HG03045 (cell line): ENCODE measurements at regions not wholly inside any gene's neighbourhood (a gene's known extent, or its start where the extent isn't known, plus 50 kb on each side); places are given as distances from the start of the nearest gene placed in this dataset.

Source experiments
- ATAC-seq: cut with Tn5 transposase; IDR thresholded peaks from one replicate; pipeline ENCODE4 v1.9.1; 2021; ENCODE audit warnings: mild to moderate bottlenecking, moderate library complexity; ENCODE audit not compliant: unreplicated experiment

DNA sequence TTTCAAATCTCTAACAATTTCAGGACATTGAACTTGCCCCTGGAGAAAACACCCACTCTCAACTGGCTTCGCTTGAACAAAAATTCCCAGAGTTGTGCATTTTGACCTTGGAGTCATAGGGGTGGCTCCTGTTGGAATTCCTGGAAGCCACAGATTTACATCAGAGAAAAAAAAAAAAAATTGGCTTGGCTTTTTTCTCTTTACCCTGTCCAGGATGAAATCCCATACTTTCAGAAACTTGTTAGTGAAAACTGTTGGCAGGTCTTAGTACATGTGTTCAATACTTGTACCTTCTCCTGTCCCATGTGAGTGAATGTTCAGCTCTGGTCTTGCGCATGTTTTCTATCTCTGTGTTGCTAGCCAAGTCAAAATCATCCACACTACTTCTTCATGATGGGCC lies 228.8 kb downstream of the TGFB2 start:
- ATAC-seq = no peak

- no peak for ATAC-seq
Measured at GRCh38 chr1:218575079-218575478, 229.9 kb downstream of the TGFB2 start.

GRCh38 chr1:218575856-218576255 lies 230.7 kb downstream of the TGFB2 start:
- ATAC-seq = no peak

DNA sequence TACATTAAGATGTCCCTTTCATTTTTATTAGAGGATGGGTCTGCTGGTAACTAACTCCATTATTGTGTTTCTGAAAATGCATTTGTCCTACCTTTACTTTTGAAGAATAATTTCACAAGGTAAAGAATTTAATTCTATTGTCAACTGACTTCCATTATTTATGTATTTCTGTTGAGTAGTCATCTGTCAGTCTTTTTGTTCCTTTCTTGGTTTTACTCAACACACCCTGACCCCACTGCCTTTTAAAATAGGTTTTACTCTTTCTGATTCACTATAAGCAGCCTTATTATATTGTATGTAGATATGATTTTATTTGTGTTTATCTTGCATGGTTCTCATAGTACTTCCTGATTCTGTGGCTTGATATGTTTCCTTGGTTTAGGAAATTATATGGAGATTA lies 237.5 kb downstream of the TGFB2 start:
- ATAC-seq = no peak

GRCh38 chr1:218584418-218585155 lies 239.5 kb downstream of the TGFB2 start:
- ATAC-seq = no peak

DNA sequence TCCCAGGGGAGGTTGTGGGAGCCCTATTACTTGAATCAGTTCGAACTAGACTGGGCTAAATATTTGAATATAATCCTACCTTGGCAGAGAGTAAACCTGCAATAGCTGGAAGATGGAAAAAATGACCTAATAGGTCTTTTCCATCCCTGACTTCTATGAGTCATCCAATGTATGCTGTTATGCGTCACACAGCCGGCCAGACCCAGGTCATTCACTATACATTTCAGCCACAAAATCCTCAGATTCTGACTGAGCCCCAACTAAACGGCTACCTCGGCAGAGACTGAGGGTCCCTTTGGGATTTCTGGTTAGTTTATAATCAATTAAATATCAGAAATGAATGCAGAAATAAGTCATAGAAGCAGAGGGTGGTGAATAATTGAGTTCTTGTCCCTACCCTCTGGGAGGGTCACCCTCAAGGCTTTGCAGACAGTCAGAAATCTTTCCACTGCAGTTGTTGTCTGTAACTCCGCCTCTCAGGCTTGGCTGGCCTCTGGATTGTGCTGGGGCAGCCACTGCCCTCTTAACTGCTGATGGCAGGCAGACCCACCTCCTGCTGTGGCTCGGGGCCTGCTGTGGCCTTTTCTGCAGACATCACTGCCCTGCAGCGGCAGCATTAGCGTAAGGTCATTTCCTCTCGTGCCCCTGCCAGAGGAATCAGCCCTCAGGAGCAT lies 240.5 kb downstream of the TGFB2 start:
- no peak for ATAC-seq

- no peak for ATAC-seq
Measured at GRCh38 chr1:218587900-218588299, 242.8 kb downstream of the TGFB2 start.

DNA sequence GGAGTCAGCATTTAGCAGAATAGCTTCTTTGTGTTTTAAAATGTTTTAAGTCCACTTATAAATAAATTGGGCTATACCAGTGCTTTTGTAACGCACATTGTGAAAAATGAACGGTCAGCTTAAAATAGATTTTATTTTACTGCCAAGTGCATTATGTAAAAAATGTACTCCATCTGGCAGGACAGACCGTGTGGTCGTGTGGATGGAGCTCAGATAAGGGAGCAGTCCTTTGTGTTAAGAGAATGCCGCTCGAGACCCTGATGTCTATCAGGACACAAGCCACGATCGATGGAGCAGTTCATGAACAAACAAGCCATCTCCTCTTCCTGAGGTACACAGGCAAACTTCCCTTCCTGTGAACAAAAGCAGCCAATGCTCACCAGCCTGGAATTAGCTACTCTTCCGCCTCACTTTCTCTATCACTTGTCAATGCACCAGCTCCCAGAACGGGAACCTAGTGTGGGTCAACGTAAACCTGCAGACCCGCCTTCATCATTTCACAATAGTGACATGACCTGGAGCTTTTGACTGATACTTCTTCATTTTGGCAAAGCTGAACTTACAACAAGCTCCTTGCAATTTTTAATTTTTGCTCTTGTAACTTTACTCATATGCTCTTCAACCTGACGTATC lies 243.5 kb downstream of the TGFB2 start:
- ATAC-seq = no peak

GRCh38 chr1:218589487-218589886 lies 244.4 kb downstream of the TGFB2 start:
- ATAC-seq = no peak

GRCh38 chr1:218591966-218592365 lies 246.8 kb downstream of the TGFB2 start:
- ATAC-seq = no peak

DNA sequence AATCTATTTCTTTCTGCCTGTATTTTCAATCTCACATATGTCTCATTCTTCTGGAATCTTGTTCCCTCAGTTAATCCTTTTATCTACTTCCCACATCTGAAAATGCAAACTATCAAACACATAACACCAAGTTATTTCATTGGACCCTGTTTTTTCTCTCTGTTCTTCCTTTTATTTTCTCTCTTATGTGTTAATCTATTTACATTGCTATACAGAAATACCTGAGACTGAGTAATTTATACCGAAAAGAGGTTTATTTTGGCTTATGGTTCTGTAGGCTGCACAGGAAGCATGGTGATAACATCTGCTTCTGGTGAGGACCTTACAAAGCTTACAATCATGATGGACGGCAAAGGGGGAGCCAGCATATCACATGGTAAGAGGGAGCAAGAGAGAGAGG lies 247.6 kb downstream of the TGFB2 start:
- no peak for ATAC-seq

- ATAC-seq = no peak
Measured at GRCh38 chr1:218600968-218601367, 255.8 kb downstream of the TGFB2 start.

DNA sequence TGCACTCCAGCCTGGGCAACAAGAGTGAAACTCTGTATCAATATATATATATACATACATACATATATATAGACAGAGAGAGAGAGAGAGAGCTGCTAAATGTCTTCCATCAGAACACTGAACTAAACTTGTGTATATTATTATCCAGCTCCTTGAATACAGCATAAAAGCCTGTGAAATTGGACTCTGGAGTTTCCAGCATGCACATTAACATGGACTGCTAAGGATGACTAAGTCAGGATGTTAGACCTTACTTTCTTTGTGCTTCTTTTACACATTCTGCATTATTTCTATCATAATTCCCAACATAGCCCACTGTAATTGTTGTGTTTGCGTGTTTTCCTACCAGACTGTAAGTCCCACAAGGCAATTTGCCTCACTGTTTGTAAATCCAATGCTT lies 259.1 kb downstream of the TGFB2 start:
- ATAC-seq = no peak

- ATAC-seq = no peak
Measured at GRCh38 chr1:218611916-218612585, 266.9 kb downstream of the TGFB2 start.

- no peak for ATAC-seq
Measured at GRCh38 chr1:218613105-218613504, 268.0 kb downstream of the TGFB2 start.

- no peak for ATAC-seq
Measured at GRCh38 chr1:218614031-218614430, 268.9 kb downstream of the TGFB2 start.

GRCh38 chr1:218616681-218617080 lies 271.5 kb downstream of the TGFB2 start:
- no peak for ATAC-seq

DNA sequence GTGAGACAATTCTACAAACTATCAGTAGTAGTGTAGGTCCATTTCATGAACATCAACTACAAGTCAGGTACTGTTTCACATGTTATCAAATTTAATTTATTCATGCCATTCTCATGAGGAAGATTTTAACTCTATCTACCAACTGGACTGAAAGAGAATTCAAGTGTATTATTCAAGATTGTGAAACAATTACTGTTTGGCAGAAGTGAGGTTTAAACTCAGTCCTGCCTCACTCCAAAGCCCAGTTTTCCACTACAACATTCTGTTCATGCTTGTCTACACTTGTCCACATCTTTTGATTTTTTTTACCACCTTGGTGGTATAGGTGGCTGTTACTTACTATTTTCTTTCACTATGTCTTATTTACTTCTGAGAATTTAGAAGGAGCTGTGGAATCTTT lies 272.9 kb downstream of the TGFB2 start:
- no peak for ATAC-seq

DNA sequence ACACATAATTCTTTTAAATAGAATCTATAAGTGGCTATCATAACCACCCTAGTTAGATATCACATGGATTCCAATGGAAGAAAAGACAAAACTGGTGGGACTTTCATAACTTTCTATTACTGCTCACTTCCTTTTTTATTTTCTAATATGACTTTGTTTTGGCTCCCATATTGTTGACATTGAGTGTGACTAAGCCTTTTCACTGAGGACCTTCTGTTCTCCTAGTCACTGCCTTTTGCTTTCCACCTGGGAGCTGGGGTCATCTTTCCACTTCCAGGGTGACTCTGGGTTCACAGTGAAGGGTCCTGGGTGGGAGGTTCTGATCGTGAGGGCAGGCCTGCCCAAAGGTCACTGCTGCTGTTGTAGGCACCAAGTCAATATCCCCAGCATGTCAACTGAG lies 275.8 kb downstream of the TGFB2 start:
- no peak for ATAC-seq

- ATAC-seq = no peak
Measured at GRCh38 chr1:218624052-218624451, 278.9 kb downstream of the TGFB2 start.

DNA sequence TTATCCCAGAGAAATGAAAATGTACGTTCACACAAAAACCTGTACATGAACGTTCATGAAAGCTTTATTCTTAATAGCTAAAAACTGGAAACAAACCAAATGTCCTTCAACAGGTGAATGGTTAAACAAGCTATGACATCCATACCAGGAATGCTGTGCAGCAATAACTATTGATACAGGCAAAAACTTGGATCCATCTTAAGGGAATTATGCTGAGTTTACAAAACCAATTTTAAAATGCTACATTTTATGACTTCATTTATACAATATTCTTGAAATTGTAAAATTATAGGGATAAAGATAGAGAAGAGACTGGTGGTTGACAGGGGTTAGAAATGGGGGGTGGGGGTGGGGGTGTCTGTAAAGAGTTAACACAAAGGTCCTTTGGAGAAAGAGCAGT lies 280.3 kb downstream of the TGFB2 start:
- ATAC-seq = no peak
